GM10266 (cell line): ENCODE measurements at regions not wholly inside any gene's neighbourhood (a gene's known extent, or its start where the extent isn't known, plus 50 kb on each side); places are given as distances from the start of the nearest gene placed in this dataset.

Source experiments
- DNase-seq: peaks from one replicate; pipeline ENCODE4 v3.0.0; 2012; ENCODE audit errors: extremely low spot score
- TF ChIP-seq, protein P1 (sequence below): IDR thresholded peaks from 2 replicates; pipeline ENCODE4 v1.5.1; 2012; ENCODE audit warnings: mild to moderate bottlenecking, low read depth; ENCODE audit not compliant: control insufficient read depth, insufficient read depth; ENCODE audit errors: missing control alignments

DNA sequence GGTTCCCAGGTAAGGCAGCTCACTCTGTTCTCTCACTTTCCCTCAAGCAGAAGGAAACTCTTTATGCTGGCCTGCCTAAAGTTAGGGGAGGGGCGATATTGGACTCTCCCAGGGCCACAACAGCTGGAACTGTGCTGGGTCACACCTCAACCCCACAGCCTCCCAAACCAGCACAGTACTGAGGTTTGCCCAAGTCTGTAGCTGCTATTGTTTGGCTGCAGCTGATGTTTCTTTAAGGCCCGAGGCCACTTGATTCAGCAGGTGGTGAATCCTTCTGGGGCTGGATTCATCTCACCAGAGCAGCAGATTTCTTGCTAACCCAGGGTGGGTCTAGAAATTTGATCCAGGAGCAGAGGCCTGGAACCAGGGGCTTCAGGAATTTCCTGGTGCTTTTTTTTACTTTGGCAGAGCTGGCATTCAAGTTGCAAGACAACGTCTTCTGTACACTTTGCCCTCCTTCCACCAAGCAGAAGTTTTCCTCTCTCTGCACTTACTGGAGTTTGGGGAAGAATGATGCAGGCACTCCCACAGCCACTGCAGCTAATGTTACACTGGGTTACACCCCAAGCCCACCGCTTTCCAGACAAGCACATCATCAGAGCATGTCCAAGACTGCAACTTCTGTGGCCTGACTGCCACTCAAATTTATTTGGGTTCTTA lies 544.7 kb upstream of the NDST4 start:
- no peak for DNase-seq
- TF ChIP-seq, protein P1, sequence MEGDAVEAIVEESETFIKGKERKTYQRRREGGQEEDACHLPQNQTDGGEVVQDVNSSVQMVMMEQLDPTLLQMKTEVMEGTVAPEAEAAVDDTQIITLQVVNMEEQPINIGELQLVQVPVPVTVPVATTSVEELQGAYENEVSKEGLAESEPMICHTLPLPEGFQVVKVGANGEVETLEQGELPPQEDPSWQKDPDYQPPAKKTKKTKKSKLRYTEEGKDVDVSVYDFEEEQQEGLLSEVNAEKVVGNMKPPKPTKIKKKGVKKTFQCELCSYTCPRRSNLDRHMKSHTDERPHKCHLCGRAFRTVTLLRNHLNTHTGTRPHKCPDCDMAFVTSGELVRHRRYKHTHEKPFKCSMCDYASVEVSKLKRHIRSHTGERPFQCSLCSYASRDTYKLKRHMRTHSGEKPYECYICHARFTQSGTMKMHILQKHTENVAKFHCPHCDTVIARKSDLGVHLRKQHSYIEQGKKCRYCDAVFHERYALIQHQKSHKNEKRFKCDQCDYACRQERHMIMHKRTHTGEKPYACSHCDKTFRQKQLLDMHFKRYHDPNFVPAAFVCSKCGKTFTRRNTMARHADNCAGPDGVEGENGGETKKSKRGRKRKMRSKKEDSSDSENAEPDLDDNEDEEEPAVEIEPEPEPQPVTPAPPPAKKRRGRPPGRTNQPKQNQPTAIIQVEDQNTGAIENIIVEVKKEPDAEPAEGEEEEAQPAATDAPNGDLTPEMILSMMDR = no peak

DNA sequence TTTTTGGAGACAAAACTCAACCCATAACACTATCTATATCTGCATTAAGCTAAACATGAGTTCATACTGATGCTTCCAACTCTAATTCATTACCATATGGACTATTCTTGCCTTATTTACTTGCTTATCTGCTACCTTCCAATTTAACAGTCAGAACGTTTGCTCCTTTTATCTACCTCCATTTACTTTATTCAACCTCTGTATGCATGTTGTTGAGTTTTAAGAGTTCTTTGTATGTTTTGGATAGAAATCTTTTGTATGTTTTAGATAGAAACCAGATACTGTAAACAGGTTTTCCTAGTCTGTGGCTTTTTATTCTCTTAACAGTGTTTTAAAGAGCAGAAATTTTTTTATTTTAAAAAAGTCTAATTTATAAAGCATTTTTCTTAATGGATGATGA lies 542.2 kb upstream of the NDST4 start:
- DNase-seq = no peak
- TF ChIP-seq, protein P1 = no peak

GRCh38 chr4:115648786-115649185 lies 535.4 kb upstream of the NDST4 start:
- DNase-seq = no peak

DNA sequence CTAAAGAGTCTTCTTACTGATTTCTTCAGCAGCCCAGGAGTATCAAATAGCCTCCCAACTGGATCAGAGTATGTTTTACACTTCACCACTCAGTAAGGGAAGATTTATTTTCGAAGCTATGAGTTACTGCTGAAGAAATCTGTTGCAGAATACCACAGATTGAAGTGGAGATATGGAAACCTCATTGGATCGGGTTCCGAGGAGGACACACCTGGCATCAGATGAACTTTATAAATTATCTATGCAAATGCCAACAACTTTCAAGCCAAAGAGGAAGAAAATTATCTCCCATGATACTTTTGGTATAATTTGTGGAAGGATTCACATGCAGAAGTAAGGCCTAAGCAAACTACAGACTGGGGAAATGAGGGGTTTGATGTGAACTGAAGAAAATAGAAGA lies 515.9 kb upstream of the NDST4 start:
- TF ChIP-seq, protein P1 = no peak

More at GRCh38 chr4:115648786-115649185, 535.4 kb upstream of the NDST4 start:
- TF ChIP-seq, protein P1 = no peak

DNA sequence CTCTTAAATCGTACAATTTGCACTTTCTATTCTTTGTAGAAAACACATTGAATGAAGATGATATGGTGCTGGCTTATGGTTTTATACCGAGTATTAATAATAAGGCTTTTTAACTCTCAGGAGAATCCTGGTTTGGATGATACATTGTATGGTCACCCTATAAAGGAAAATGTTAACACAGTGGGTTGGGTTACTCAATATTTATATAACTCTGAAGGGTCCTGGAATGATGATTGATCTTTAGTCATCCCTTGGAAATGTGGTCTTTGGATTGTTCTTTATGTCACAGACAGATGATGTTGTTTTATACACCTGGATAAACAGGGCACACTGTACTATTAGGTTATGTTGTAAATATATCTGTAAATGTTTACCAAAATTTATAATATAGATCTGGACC lies 496.2 kb upstream of the NDST4 start:
- TF ChIP-seq, protein P1 = no peak
- DNase-seq = no peak

More for the DNA sequence above, 515.9 kb upstream of the NDST4 start:
- no peak for DNase-seq

GRCh38 chr4:115607311-115607710 lies 493.9 kb upstream of the NDST4 start:
- TF ChIP-seq, protein P1 = no peak

DNA sequence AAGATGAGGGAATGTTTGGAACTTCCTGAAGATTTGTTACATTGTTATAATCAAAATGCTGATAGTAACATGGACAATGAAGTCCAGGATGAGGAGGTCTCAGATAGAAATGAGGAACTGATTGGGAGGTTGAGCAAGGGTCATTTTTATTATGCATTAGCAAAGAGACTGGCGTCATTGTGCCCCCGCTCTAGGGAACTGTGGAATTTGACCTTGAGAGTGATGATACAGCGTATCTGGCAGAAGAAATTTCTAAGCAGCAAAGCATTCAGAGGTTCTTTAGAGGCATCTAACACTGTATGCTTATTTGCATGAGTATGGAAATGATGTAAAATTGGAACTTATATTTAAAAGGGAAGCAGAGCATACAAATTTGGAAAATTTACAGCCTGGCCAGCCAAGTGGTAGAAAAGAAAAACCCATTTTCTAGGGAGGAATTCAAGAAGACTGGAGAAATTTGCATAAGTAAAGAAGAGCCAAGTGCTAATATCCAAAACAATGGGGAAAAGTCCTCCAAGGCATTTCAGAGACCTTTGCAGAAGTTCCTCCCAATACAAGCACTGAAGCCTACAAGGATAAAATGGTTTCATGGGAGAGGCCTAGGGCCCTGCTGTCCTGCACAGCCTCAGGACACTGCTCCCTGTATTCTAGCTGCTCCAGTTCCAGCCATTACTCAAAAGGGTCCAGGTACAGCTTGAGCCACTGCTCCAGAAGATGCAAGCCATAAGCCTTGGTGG lies 483.0 kb upstream of the NDST4 start:
- TF ChIP-seq, protein P1 = no peak
- DNase-seq = no peak

More at GRCh38 chr4:115607311-115607710, 493.9 kb upstream of the NDST4 start:
- no peak for DNase-seq
